ENCODE measurements at regions not wholly inside any gene's neighbourhood (a gene's known extent, or its start where the extent isn't known, plus 50 kb on each side); places are given as distances from the start of the nearest gene placed in this dataset.

DNA sequence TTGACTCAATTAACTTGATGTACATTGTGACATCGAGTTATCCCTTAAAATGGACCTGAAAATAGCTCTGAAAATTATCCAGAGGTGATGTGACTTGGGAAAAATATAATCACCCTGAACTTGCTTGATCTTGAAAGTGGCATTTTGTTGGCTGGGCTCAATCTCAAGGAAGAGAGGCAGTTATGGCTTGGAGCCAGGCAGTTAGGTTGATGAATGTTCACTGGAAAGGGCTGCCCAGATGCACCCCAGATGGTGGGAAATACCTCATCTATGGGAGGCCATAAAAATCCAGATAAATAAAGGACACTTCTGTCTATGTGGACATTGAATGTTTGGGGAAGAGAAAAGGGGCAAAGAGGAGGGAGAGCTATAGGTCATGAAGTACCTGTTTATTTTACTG, 55.7 kb upstream of the OR5AN1 start:
- DNase-seq = no peak

GRCh38 chr11:59295435-59295834, 63.3 kb upstream of the OR5AN1 start:
- no peak for DNase-seq

- no peak for DNase-seq
Observed at GRCh38 chr11:59292611-59293010, 66.1 kb upstream of the OR5AN1 start.

GRCh38 chr11:59291228-59291627, 67.5 kb upstream of the OR5AN1 start:
- DNase-seq = no peak

DNA sequence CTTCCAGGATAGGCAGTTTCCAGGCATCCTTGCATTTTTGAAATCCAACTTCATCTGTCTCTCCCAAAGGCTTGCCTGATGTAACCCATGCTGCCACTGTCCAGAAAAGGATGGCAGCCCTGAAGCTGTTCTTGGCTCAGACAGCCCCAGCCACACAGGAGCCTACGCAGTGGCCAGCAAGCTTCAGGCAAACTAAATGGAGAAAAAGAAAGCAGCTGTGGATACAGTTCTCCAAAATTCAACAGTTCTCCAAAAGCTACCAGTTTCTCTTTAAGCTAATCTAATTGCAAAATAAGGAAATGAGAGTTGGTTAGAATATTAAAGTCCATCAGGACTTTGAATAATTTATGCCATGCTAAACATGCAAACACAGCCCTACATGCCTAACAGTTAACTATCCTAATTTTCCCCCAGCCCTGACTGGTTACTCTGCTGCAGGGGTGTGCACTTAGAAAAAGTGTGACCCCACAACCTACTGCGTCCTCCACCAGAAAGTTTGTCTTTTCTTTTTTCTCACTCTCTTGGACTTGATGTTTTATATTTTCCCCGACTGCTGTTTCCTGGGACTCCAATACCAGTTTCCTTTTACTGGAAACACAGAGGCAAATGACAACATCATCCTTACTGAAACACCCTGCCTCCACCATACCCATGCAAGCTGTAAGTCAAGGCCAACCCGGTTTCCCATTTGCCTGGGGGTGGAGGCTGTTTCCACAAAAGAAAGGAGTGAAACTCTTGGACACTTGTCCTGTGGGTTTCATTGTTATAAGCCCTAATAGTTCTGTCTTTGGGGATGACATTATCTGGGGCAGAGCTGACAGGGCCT, 69.1 kb upstream of the OR5AN1 start:
- no peak for DNase-seq

GRCh38 chr11:59285716-59286260, 72.9 kb upstream of the OR5AN1 start:
- DNase-seq = no peak

DNA sequence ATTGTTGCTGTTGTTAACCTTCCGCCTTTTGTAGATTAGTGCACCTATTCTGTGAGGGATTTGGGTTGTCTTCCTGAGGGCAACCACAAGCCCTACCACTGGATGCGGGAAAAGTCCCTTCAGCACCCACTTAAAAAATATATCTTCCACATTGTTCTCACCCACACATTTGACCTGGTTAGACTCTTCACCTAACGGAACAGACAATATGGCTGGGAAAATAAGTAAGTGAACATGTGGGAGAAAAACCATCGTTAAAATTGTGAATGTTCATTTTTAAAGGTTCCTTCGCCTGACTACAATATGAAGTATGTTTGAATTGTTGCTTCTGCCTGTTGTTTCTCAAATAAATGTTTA, 72.0 kb upstream of the MPEG1 start:
- no peak for DNase-seq

DNA sequence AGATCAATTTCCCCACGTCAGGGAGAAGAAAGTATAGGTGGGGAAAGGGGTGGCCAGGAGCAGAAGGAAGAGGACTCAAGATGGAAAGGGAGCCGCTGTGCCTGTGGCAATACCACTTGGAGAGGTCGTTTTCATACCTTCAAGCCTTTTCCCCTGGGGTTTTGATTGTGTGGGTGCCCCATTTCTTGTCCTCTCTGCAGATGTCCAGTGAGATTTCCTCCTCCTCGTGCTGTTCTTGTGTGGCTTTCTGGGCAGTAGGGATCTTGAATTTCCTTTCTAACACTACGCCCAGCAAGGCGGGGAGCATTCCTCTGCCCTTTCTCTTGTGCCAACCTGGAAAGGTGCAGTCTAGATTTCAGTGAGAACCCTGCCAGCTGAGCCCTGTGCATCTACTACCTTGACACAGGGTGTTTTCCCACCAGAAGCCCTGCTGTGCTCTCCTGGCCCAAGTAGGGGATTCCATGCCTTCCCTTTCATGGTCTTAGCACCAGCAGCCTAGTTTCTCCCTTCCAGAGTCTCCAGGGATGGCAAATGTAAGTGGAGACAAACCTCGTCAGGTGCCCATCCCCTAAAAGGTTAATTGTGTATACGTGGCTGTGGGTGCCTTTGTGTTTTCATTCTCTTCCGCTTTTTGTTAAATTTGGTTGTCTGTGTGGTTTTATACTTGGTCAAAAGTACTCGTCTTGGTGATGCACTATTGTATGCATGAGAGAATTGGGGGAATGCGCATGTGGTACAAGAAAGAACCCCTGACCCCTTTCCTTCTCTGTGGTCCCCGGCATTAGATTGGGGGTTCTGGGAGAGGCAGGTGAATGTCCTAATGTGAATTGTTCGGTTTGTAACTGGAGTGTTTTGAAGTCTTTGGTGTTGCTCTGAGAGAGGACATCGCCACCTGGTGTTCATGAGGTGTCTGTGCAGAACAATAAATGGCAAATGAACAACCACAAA, 71.4 kb upstream of the MPEG1 start:
- peak; percentile 64 for DNase-seq

- DNase-seq = no peak
Observed at GRCh38 chr11:59283311-59283710, 70.6 kb upstream of the MPEG1 start.

- DNase-seq = no peak
Observed at GRCh38 chr11:59281177-59281576, 68.5 kb upstream of the MPEG1 start.

DNA sequence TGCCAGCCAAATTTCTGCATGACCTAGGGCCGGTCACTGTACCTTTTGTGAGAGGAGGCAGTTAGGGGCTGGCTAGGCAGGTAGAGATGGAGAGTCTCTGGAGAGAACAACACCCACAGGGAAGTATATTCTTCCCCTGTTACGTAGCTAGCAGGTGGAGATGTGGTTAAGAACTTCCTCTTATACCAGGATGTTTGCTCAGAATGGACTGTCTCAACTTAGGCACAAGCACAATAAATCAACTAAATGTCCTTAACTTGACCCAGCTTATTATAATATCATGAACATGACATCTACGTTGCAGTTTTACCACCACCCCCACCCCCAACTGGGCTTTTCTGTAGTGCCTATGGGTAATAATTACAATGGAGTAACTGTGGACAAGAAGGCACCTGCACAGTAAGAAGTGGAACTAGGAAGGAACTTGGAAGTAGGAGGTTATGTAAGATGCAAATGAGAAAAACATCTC, 60.7 kb upstream of the MPEG1 start:
- DNase-seq = no peak

- DNase-seq = no peak
Observed at GRCh38 chr11:59272771-59273372, 60.1 kb upstream of the MPEG1 start.

- DNase-seq = no peak
Observed at GRCh38 chr11:59271811-59272327, 59.1 kb upstream of the MPEG1 start.

- DNase-seq = no peak
Observed at GRCh38 chr11:59271247-59271755, 58.6 kb upstream of the MPEG1 start.

GRCh38 chr11:59267736-59268475, 55.2 kb upstream of the MPEG1 start:
- no peak for DNase-seq

GRCh38 chr11:59267196-59267595, 54.5 kb upstream of the MPEG1 start:
- no peak for DNase-seq

- no peak for DNase-seq
Observed at GRCh38 chr11:59266491-59266890, 53.8 kb upstream of the MPEG1 start.

DNA sequence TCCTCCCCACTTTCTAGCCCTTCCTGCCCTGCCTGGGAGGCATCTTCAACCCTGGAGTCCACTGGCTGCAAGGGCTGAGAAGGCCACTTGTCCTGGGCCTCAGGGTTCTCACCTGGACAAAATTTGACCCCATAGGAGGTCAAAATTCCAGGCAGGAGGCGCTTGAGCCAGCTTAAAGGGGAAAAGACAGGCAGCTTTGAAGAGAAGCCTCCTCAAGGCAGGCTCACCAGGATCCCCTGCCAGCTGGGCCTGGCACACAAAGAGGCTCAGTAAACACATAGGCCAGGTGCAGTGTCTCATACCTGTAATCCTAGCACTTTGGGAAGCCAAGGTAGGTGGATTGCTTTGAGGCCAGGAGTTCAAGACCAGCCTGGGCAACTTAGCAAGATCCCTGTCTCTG, 53.0 kb upstream of the MPEG1 start:
- DNase-seq = no peak

GRCh38 chr11:59264736-59265135, 52.0 kb upstream of the MPEG1 start:
- DNase-seq = no peak

DNA sequence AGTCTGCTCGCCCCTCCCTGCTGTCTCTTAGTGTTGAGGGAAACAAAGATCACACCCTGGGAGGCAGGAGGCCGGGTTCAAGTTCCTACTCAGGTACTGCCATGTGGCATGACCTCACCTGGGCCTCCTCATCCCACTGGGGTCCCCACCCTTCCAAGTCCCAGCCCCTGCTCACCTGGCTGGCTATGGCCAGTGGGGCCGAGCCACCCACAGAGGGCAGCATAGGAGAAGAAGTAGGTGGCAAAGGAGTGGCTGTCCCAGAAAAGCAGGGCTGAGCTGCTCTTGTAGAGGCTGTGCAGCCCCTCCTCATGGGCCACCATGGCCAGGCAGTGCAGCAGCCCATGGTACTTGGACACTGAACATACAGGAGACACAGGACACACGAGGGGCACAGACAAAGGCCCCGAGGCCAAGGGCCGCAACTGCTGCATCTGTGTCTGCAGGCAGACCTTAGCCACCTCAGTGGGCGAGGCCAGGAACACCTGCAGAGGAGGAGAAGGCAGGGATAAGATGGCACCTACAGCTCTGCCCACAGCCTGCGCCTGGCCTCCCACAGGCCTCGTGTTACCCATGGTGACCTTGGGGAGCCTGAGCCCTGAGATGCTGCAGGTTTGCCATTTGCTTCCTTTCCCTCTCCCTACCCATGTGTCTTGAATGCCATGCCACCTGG, 50.6 kb upstream of the MPEG1 start:
- no peak for DNase-seq

All from NCI-H1105 treated with DMSO at 0.1 percent for 48 hours (cell line).